NOMO-1 (cell line): ENCODE measurements at regions not wholly inside any gene's neighbourhood (a gene's known extent, or its start where the extent isn't known, plus 50 kb on each side); places are given as distances from the start of the nearest gene placed in this dataset.

Experiments
- DNase-seq, 2 experiments: peaks; one replicate each; lab custom pipeline; 2025; ENCODE audit not compliant: unreplicated experiment in 2 of 2; lab: John Stamatoyannopoulos, UW

- DNase-seq: no peak
Measured at GRCh38 chr7:10797157-10797556, 176.5 kb upstream of the PHF14 start.

DNA sequence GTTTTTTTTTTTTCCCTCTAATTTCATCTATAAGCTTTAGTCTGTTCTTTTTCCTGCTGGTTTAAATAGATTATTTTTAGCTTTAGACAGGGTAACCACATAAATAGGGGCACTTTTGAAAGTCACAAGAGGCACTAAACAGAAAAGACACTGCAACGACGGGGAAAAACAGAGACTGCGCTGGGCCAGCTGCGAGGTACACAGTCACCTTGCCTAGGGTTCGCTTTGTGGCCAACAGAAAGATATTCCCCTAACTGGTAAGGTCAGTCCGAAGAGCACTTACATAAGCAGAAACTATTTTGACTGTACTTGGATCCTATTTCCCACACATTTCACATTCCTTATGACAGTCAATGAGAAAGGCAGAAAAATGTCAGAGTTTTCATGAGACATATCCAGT, 175.6 kb upstream of the PHF14 start:
- DNase-seq: no peak

DNA sequence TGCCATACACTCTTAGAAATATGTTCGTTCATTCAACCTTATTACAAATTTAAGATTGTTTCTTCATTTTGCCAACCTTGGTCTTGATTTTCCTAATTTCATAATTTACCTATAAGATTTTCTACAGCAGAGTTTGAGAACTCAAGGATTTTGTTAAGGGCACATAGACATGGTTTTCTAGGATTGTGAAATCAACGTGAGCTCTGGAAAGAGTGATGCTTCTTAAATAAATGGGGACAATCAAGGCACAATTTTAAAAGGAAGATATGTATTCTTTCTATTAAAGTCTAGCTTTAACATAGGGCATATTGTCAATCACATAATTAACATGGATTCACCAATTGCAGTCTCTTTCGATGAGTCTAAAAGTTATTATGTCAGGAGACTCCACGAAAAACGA, 174.2 kb upstream of the PHF14 start:
- no peak for DNase-seq

DNA sequence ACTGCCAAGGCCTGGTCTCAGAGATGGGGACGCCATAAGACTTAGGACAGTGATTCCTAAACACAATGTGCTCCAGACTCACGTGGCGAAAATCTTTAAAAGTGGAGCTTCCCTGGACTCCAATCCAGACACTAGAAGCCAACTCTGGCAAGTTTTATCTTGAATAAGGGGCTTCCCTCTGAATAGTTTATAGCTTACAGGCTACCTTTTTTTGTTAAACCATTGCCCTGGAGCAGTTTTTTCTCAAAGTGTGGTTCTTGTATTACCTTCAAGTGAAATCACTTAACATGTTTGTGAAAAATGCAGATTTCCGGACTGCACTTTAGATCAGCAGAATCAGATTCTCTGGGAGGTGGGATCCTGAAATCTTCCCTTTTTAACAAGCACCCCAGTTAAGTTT, 171.7 kb upstream of the PHF14 start:
- DNase-seq: no peak

DNA sequence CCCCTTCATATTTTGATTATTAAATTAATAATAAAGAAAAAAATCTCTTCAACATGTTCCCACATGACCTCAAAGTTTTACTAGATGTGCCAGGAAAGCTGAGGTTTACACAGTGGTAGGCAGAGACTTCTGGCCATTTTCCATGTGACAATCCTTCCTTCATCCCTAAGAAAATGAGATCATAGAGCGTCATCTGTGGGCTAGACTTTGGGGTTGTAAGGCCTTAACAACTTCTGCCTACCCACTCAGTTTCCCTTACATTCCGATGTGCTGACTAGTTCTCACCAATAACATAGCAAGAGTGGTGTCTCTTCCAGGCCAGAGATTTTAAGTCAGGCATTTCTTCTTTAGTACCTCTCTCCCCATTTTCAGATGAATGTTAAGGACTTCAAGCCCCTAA, 171.1 kb upstream of the PHF14 start:
- no peak for DNase-seq

DNA sequence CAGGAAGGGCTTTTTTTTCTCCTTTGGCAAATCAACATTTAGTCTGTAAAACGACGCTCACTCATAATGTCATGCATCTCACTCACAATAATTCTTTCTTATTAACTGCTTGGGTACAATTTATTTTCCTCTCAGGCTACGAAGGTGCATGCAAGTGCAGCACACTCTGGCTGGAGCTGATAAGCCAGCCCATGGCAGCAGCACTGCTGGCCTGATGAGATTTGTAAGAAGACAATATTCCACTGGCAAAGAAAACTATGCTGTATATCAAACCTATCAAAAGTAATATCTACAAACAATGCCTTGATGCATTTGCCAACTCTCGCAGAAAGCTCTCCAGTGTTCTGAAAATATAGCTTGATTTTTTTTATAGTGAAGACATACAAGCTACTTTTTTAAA, 170.0 kb upstream of the PHF14 start:
- no peak for DNase-seq

DNA sequence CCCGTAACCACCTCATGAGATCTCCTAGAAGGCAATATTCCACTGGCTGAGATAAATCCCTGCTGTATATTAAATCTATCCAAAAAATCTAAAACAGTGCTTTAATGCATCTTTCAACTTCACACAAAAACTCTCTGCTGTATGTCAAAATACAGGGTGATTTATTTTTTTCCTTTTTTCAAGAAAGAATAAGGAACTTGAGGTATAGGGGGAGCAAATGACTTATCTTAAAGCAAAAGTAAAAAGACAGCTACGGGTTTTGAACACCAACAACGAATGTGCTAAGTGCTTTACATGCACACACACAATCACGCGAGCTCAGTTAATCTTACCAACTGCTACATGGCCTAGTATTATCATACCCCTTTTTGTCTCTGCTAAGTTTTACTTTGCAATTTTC, 168.9 kb upstream of the PHF14 start:
- peak in 1 of 2 experiments; percentile 52 for DNase-seq

DNA sequence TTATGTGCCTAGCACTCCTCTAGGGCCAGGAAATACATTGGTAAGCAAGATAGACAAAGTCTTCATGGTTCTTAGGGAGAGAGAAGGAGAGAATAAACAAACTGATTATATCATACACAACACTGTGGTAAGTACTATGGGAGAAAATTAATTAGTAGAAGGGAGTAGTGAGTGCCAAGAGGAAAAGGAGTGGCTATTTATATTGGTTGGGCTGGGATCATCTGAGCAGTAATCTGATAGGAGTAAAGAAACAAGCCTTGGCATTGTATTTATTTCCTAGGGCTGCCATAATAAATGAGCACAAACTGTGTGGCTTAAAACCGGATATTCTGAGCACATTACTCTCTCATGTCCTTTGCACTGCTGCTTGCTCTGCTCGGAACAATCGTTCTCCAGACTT, 158.1 kb upstream of the PHF14 start:
- DNase-seq: no peak

DNA sequence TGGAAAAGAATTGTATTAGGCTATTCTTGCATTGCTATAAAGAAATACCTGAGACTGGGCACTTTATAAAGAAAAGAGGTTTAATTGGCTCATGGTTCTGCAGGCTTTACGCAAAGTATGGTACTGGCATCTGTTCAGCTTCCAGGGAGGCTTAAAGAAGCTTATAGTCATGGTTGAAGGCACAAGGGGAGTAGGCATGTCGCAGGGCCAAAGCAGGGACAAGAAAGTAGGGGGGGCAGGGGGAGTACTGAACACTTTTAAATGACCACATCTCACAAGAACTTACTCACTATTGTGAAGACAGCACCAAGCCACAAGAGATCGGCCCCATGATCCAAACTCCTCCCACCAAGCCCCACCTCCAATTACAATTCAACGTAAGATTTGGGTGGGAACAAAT, 152.5 kb upstream of the PHF14 start:
- no peak for DNase-seq

GRCh38 chr7:10824154-10824553, 149.5 kb upstream of the PHF14 start:
- DNase-seq: peak in 1 of 2 experiments; percentile 5

DNA sequence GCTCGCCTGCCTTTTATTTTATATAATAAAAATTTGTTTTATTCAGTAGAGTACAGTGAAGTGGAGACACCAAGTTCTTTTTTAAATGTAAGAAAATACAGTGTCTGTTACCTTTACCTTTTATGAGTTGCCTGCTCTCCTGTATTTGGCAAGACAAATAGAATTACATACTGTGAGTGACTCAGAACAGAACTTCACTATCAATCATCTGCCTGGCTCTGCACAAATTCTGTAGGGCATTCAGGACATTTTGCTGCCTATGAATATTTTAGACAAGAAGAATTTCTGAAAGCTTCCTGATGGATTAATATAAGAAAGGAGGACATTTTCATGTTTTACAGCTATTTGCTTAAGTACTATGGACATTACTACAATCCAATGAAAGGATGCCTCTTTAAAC, 135.4 kb upstream of the PHF14 start:
- DNase-seq: no peak

DNA sequence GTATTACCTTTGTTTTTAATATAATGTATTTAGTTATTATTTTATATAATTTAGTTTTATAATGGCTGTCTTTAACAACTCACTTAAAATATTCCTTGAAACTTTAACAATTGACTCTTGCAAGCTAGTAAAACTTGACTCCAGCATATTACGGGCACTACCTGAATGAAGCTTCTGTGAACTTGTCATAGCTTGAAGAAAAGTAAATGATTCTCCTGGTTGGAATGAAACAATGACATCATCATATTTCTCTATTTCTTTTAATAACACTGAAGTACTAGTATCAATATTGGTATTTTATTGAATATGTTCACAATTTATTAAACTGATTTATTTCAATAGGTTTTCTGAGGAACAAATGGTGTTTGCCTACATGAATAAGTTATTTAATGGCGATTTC, 128.4 kb upstream of the PHF14 start:
- DNase-seq: no peak

- no peak for DNase-seq
Measured at GRCh38 chr7:10855583-10855982, 118.1 kb upstream of the PHF14 start.

DNA sequence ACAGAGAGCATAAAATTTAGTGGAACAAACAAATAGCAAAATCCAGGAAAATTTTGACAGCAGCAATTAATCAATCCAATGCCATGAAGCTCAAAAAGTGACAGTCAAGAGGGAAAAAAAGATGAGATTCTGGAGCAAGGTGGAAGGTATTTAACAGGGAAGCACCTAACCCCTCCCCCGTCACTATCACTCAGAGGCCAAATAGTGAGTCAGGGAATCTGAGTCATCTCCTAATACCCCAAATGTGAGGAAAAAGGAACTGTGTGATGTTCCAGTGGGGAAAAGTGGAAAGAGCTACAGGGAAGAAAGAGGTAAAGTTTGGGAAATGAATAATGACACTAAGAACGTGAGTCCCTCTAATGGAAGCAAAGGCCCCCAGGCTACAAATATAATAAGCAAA, 113.2 kb upstream of the PHF14 start:
- no peak for DNase-seq

DNA sequence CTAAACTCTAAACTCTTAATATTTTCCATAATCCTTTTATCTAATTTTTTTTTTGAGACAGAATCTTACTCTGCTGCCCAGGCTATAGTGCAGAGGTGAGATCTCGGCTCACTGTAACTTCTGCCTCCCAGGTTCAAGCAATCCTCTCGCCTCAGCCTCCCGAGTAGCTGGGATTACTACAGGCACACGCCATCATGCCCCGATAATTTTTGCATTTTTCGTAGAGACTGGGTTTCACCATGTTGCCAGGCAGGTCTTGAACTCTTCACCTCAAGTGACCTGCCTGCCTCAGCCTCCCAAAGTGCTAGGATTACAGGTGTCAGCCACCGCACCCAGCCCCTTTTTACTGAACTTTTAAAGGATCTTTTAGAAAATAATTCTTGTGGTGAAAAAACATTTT, 110.2 kb upstream of the PHF14 start:
- DNase-seq: no peak

DNA sequence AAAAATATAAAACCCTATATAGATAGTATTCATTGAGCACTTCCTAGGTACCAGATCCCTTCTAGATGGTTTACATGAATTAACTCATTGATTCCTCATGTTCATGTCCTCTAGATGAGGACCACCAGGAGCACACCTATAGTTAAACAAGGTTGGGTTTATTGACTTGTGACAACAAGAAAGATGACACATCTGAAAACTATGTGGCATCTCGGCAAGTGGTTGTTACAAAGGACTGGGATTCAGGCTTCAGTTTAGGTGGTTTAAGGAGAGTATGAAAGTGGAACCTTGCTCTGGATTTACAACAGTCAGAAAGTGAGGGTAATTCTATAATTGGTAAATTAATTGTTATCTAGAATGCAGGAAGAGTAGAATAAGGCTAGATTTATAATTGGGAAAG, 99.0 kb upstream of the PHF14 start:
- no peak for DNase-seq

DNA sequence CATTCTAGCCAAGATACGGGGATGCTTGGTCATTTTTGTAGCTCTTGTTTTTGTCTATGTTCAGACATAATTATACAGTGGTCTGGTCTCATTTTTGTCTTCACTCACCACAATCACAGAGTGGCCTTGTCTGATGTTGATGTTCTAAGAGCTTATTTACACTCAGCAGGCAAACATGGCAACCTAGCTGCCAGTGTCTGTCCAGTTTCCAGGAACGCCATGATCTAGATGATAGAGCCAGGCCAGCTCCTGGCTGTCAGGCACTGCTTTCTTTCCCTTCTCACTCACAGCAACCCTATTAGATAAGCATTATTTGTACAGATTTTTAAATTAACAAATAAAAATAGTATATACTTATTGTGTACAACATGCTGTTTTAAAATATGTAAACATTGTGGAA, 98.6 kb upstream of the PHF14 start:
- no peak for DNase-seq

DNA sequence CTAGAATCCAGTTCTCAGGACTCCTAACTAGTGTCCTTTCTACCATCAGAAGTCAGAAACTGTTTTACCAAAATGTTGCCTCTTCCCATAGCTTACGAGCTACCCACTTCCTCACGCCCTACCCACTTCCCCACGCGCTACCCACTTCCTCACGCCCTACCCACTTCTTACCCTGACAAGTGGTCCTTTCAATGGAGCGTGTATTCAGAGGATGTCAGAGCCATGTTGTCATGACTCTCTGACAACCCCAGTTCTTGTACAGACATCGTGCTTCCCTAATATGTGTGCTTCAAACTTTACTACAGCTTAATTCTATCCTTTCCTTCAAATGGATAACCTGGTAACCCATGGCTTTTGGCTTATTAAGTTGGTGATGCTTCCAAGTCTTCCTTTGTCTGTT, 84.8 kb upstream of the PHF14 start:
- peak; percentile 43 to 49 for DNase-seq

DNA sequence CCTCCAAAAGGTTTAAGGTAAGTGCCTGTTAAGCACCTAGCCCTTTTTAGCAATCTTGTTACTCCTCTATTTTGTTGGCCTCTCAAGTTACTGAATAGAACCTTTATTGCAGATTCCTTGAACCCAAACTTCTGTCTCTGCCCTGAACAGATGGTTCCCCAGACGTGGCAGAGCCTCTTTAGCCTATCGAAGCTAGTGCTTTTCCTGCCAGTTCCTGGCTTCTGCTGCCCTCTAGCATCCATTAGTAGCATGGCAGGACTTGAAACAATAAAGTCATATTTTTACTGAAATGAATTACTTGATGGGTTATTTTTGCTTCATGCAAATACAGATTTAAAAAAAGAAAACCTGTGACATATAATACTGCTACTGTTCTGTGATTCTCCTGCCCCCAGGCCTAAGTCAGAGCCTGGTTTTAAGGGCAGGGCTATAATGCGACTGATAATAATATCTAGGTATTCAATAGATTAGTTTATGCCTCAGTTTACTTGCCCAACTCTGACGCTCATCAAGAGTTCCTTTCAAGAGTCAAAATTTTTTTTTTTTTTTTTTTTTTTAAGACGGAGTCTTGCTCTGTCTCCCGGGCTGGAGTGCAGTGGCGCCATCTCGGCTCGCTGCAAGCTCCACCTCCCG, 84.3 kb upstream of the PHF14 start:
- peak; percentile 23 to 50 for DNase-seq

GRCh38 chr7:10908600-10908999, 65.1 kb upstream of the PHF14 start:
- DNase-seq: no peak

DNA sequence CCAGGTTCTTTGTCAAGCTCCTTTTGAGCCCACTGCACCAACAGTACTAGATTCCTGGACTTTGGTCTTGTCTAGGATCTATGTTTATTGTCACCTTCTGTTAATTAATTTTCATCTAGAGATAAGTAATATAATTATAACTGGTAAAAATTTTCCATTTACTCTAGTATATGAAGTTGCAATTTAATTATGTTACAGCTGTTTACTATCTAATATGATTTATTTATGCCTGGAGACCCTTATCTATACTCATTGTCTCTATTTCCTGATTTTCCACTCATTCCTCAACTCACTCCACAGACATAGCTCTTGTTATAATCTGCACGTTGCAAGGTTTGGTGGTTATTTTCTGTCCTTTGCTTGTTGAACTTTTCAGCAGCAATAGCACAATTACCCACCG, 63.2 kb upstream of the PHF14 start:
- DNase-seq: no peak

- DNase-seq: no peak
Measured at GRCh38 chr7:10912077-10912476, 61.6 kb upstream of the PHF14 start.

DNA sequence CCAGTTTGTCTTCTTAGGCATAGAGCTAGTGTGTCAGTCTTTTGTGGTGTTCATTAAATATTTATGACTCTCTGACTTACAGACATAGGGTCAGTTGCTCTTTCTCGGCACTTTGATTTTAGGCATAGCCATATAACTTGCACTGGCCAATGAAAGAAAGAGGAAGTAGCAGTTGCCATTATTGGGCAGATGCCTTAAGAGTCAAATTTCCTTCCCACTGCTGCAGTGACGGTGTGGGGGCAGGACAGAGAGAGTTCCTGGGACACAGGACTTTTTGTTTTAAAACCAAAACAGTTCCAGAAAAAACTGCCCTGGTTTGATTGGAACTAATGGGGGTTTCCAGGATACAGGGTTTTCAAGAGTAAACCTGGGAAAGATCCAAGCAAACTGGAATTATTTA, 60.2 kb upstream of the PHF14 start:
- DNase-seq: peak; percentile 6 to 12
